ENCODE measurements at regions not wholly inside any gene's neighbourhood (a gene's known extent, or its start where the extent isn't known, plus 50 kb on each side); places are given as distances from the start of the nearest gene placed in this dataset.

- TF ChIP-seq CTCF (IDR thresholded peaks at IDR 0.05) (no peak), POLR2A (IDR thresholded peaks at IDR 0.05) (no peak), POLR2AphosphoS5 (IDR thresholded peaks at IDR 0.05) (no peak), EP300 (IDR thresholded peaks at IDR 0.05) (no peak)
These were observed 538.3 kb upstream of the PKN2 start for GRCh38 chr1:88145752-88146151.
